NCI-H774 (cell line): ENCODE measurements at regions not wholly inside any gene's neighbourhood (a gene's known extent, or its start where the extent isn't known, plus 50 kb on each side); places are given as distances from the start of the nearest gene placed in this dataset.

Experiments
- DNase-seq: peaks from one replicate; lab custom pipeline; 2025; lab: John Stamatoyannopoulos, UW

GRCh38 chr15:97623091-97623661, 337.3 kb upstream of the ARRDC4 start:
- no peak for DNase-seq

GRCh38 chr15:97627634-97628033, 332.9 kb upstream of the ARRDC4 start:
- no peak for DNase-seq

- no peak for DNase-seq
Observed at GRCh38 chr15:97645758-97646157, 314.7 kb upstream of the ARRDC4 start.

- no peak for DNase-seq
Observed at GRCh38 chr15:97648728-97649127, 311.8 kb upstream of the ARRDC4 start.

GRCh38 chr15:97652041-97652440, 308.5 kb upstream of the ARRDC4 start:
- DNase-seq: no peak

GRCh38 chr15:97652700-97653167, 307.8 kb upstream of the ARRDC4 start:
- peak; percentile 29 for DNase-seq

GRCh38 chr15:97653896-97654295, 306.6 kb upstream of the ARRDC4 start:
- DNase-seq: no peak

- DNase-seq: no peak
Observed at GRCh38 chr15:97654481-97655076, 305.9 kb upstream of the ARRDC4 start.

GRCh38 chr15:97661796-97662195, 298.7 kb upstream of the ARRDC4 start:
- no peak for DNase-seq

GRCh38 chr15:97672586-97672985, 287.9 kb upstream of the ARRDC4 start:
- no peak for DNase-seq

GRCh38 chr15:97678656-97679055, 281.8 kb upstream of the ARRDC4 start:
- no peak for DNase-seq

- no peak for DNase-seq
Observed at GRCh38 chr15:97679106-97679688, 281.3 kb upstream of the ARRDC4 start.

- DNase-seq: no peak
Observed at GRCh38 chr15:97680606-97681220, 279.8 kb upstream of the ARRDC4 start.

- DNase-seq: no peak
Observed at GRCh38 chr15:97683831-97684230, 276.7 kb upstream of the ARRDC4 start.

- DNase-seq: peak; percentile 4
Observed at GRCh38 chr15:97684249-97684648, 276.3 kb upstream of the ARRDC4 start.

GRCh38 chr15:97686324-97686723, 274.2 kb upstream of the ARRDC4 start:
- DNase-seq: no peak

GRCh38 chr15:97687654-97688053, 272.8 kb upstream of the ARRDC4 start:
- no peak for DNase-seq

GRCh38 chr15:97688177-97688576, 272.3 kb upstream of the ARRDC4 start:
- DNase-seq: no peak

- DNase-seq: no peak
Observed at GRCh38 chr15:97688886-97689285, 271.6 kb upstream of the ARRDC4 start.

GRCh38 chr15:97691078-97691477, 269.4 kb upstream of the ARRDC4 start:
- no peak for DNase-seq

- no peak for DNase-seq
Observed at GRCh38 chr15:97691799-97692198, 268.7 kb upstream of the ARRDC4 start.

GRCh38 chr15:97692301-97693015, 268.0 kb upstream of the ARRDC4 start:
- no peak for DNase-seq

GRCh38 chr15:97694456-97694855, 266.0 kb upstream of the ARRDC4 start:
- no peak for DNase-seq
